ENCODE measurements at regions not wholly inside any gene's neighbourhood (a gene's known extent, or its start where the extent isn't known, plus 50 kb on each side); places are given as distances from the start of the nearest gene placed in this dataset.

DNA sequence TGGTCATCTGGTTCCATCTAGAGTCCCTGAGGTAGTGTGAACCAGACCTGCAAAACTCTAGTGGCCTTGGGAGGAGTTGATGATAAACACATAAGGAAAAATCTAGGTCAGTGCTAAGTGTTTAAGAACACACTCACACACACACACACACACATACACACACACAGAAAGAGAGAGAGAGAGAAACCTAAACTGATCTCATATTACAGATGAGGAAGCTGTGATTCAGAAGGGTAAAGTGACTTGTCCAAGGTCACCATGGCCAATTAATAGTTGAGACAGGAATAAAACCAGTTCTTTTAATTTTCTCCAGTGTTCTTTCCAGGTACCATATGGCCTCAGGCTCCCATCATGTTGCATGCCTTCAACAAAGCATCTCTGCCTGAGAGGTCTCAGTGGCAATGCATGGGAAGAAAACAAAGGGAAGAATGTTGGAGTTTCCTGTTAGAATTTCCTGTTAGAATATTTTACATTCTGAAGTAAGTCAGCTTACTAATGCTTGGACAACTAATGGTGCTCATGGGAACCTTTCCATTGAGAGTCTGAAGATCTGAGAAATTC is 77.3 kb upstream of the TSPAN2 start:
- Histone ChIP-seq H3K18ac (ENCODE audit: extremely low read depth, low read length) (no peak overlapping the region), H3K4me2 (ENCODE audit: insufficient read depth in 1 of 2, low read depth in 2 of 2, low read length in 2 of 2) (no peak overlapping the region), H2BK120ac (replicated peaks; ENCODE audit: low read depth, low read length) (no peak overlapping the region), H4K8ac (ENCODE audit: extremely low read depth, insufficient read depth, low read length) (no peak overlapping the region), H2BK12ac (ENCODE audit: low read depth, low read length) (no peak overlapping the region), H3K36me3 (ENCODE audit: control insufficient read depth in 2 of 4, insufficient read depth in 4 of 4, low read length in 3 of 4) (no peaks in the 10 kb centered on the region), H3K14ac (ENCODE audit: insufficient read length) (no peak overlapping the region), H2BK15ac (ENCODE audit: low read length) (no peak overlapping the region), H2BK5ac (ENCODE audit: low read depth, low read length) (no peak overlapping the region), H3K23ac (ENCODE audit: insufficient read length) (no peak overlapping the region), H3K79me2 (ENCODE audit: control insufficient read depth in 1 of 2, insufficient read depth in 2 of 2, low read length in 2 of 2) (no peaks in the 10 kb centered on the region), H3K4ac (replicated peaks; ENCODE audit: insufficient read length, low read depth, low read length) (no peak overlapping the region), H3K4me3 (ENCODE audit: extremely low read depth in 1 of 4, insufficient read depth in 2 of 4, low read depth in 3 of 4, low read length in 4 of 4) (no peak overlapping the region), H4K20me1 (replicated peaks in 1 of 2; ENCODE audit: control insufficient read depth in 1 of 2, insufficient read depth in 2 of 2, low read length in 2 of 2) (no peaks in the 10 kb centered on the region), H3K9ac (replicated peaks in 1 of 4; ENCODE audit: extremely low read depth in 1 of 4, low read depth in 3 of 4, low read length in 3 of 4) (no peak overlapping the region), H3K4me1 (replicated peaks in 1 of 4; ENCODE audit: control insufficient read depth in 3 of 4, insufficient read depth in 4 of 4, low read length in 3 of 4) (no peaks in the 10 kb centered on the region), H2AK5ac (ENCODE audit: low read depth, low read length) (no peak overlapping the region), H3K27me3 (replicated peaks in 1 of 4; ENCODE audit: control insufficient read depth in 3 of 4, extremely low read depth in 1 of 4, insufficient read depth in 3 of 4, low read length in 3 of 4) (no peaks in the 10 kb centered on the region), H3K79me1 (ENCODE audit: low read depth, low read length) (no peaks in the 10 kb centered on the region), H3K9me3 (ENCODE audit: insufficient read depth in 2 of 2, low read depth in 1 of 2, low read length in 1 of 2) (no peaks in the 10 kb centered on the region), H4K5ac (ENCODE audit: insufficient read length, low read depth, low read length) (no peak overlapping the region), H2BK20ac (ENCODE audit: low read length) (no peak overlapping the region), H4K91ac (replicated peaks; ENCODE audit: insufficient read length, low read length) (no peak overlapping the region), H3K27ac (ENCODE audit: low read depth, low read length) (no peak overlapping the region), H3K23me2 (ENCODE audit: low read depth, low read length) (no peaks in the 10 kb centered on the region; the same call in 1 of the 2 replicates), H3K56ac (replicated peaks; ENCODE audit: insufficient read length, low read depth, low read length) (no peak overlapping the region), H2AFZ (ENCODE audit: low read length) (no peak overlapping the region)
- DNase-seq (ENCODE audit: low read depth in 1 of 2, low spot score in 2 of 2) (no peak), FAIRE-seq (no peak)
- ChIA-PET CTCF (ENCODE audit: partially characterized antibody) (interaction anchor here (1.0 to 1.6 kb wide), 2 partner anchors 25 to 586 kb away, joined by 3 to 8 read pairs; no protein-coding TSS in a partner anchor), POLR2A (ENCODE audit: partially characterized antibody) (no interaction called here)
- TF ChIP-seq JUN (IDR thresholded peaks at IDR 0.05; ENCODE audit: low read depth, low read length) (no peak), BRCA1 (IDR thresholded peaks at IDR 0.05; ENCODE audit: low read depth, low read length) (no peak), CHD2 (IDR thresholded peaks at IDR 0.05; ENCODE audit: low read length) (no peak), SP2 (IDR thresholded peaks at IDR 0.05; ENCODE audit: low read length) (no peak), BCL11A (IDR thresholded peaks at IDR 0.05; ENCODE audit: low read depth in 2 of 2, low read length in 2 of 2) (no peak), SIN3A (conservative IDR thresholded peaks at IDR 0.05 in 1 of 2, IDR thresholded peaks at IDR 0.05 in 1 of 2; ENCODE audit: low read depth in 1 of 2, low read length in 2 of 2) (no peak), NRF1 (IDR thresholded peaks at IDR 0.05; ENCODE audit: low read depth, low read length) (no peak)
- TF ChIP-seq, protein P1, sequence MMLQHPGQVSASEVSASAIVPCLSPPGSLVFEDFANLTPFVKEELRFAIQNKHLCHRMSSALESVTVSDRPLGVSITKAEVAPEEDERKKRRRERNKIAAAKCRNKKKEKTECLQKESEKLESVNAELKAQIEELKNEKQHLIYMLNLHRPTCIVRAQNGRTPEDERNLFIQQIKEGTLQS (IDR thresholded peaks at IDR 0.05; ENCODE audit: insufficient read depth, low read depth, low read length) = no peak
- TF ChIP-seq, protein P2, sequence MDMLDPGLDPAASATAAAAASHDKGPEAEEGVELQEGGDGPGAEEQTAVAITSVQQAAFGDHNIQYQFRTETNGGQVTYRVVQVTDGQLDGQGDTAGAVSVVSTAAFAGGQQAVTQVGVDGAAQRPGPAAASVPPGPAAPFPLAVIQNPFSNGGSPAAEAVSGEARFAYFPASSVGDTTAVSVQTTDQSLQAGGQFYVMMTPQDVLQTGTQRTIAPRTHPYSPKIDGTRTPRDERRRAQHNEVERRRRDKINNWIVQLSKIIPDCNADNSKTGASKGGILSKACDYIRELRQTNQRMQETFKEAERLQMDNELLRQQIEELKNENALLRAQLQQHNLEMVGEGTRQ (IDR thresholded peaks at IDR 0.05; ENCODE audit: low read length) = no peak
- TF ChIP-seq, protein P3, sequence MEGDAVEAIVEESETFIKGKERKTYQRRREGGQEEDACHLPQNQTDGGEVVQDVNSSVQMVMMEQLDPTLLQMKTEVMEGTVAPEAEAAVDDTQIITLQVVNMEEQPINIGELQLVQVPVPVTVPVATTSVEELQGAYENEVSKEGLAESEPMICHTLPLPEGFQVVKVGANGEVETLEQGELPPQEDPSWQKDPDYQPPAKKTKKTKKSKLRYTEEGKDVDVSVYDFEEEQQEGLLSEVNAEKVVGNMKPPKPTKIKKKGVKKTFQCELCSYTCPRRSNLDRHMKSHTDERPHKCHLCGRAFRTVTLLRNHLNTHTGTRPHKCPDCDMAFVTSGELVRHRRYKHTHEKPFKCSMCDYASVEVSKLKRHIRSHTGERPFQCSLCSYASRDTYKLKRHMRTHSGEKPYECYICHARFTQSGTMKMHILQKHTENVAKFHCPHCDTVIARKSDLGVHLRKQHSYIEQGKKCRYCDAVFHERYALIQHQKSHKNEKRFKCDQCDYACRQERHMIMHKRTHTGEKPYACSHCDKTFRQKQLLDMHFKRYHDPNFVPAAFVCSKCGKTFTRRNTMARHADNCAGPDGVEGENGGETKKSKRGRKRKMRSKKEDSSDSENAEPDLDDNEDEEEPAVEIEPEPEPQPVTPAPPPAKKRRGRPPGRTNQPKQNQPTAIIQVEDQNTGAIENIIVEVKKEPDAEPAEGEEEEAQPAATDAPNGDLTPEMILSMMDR (IDR thresholded peaks at IDR 0.05; ENCODE audit: control extremely low read depth in 1 of 3, insufficient read depth in 1 of 3, low read depth in 1 of 3, low read length in 3 of 3) = no peak

Data from H1 (cell line).